WTC11 (cell line): ENCODE measurements at regions not wholly inside any gene's neighbourhood (a gene's known extent, or its start where the extent isn't known, plus 50 kb on each side); places are given as distances from the start of the nearest gene placed in this dataset.

Experiments used
- ATAC-seq: fragments of 200-7000 bp; cut with Tn5 transposase; 2 replicates; pipeline ENCODE4 v1.10.0; 2021; ENCODE audit warnings: mild to moderate bottlenecking, moderate library complexity
- CTCF ChIA-PET: fragments of 300-600 bp; sonication (Branson Sonifier 250); formaldehyde crosslinking; loops from one replicate; lab custom pipeline; 2021; ENCODE audit warnings: antibody characterized with exemption; lab: Charles Lee
- POLR2A ChIA-PET: fragments of 350-600 bp; sonication (Branson Sonifier 250); formaldehyde crosslinking; loops from one replicate; lab custom pipeline; 2021; ENCODE audit warnings: antibody characterized with exemption; lab: Charles Lee
- DNase-seq: peaks from one replicate; pipeline ENCODE4 v3.0.0; 2021; ENCODE audit warnings: low spot score
- H3K27ac Mint-ChIP-seq: 2 replicates; pipeline ENCODE4 v1.8.0; 2021; ENCODE audit warnings: mixed read lengths
- H3K27me3 Mint-ChIP-seq: 2 replicates; pipeline ENCODE4 v1.8.0; 2021; ENCODE audit warnings: low read depth, mild to moderate bottlenecking, moderate library complexity, mixed read lengths
- H3K36me3 Mint-ChIP-seq: 2 replicates; pipeline ENCODE4 v1.8.0; 2021; ENCODE audit warnings: mixed read lengths
- H3K4me1 Mint-ChIP-seq: 2 replicates; pipeline ENCODE4 v1.8.0; 2022; ENCODE audit warnings: mixed read lengths
- H3K4me3 Mint-ChIP-seq: 2 replicates; pipeline ENCODE4 v1.8.0; 2021; ENCODE audit warnings: mild to moderate bottlenecking, moderate library complexity, mixed read lengths
- H3K9me3 Mint-ChIP-seq: 2 replicates; pipeline ENCODE4 v1.8.0; 2021; ENCODE audit warnings: mixed read lengths
- ATF1 ChIP-seq: sonication (generic); formaldehyde crosslinking; IDR thresholded peaks from 2 replicates; pipeline ENCODE4 v1.8.1; 2023; ENCODE audit warnings: mild to moderate bottlenecking, moderate library complexity, missing genetic modification reagents
- CDX4 ChIP-seq: fragments of 250-450 bp; sonication (Bioruptor Pico); IDR thresholded peaks from 2 replicates; pipeline ENCODE4 v1.9.0; 2021; ENCODE audit warnings: moderate library complexity, mild to moderate bottlenecking, inconsistent platforms, borderline replicate concordance
- E2F5 ChIP-seq: sonication (generic); formaldehyde crosslinking; IDR thresholded peaks from 2 replicates; pipeline ENCODE4 v1.8.1; 2022; ENCODE audit warnings: mild to moderate bottlenecking, moderate library complexity, missing genetic modification reagents
- FOXP1 ChIP-seq: sonication (generic); formaldehyde crosslinking; IDR thresholded peaks from 2 replicates; pipeline ENCODE4 v1.8.0; 2022; ENCODE audit warnings: missing genetic modification reagents, mild to moderate bottlenecking, moderate library complexity, borderline replicate concordance
- JUN ChIP-seq: sonication (generic); formaldehyde crosslinking; IDR thresholded peaks from 2 replicates; pipeline ENCODE4 v1.8.0; 2023; ENCODE audit warnings: mild to moderate bottlenecking, missing genetic modification reagents
- MAX ChIP-seq: sonication (generic); formaldehyde crosslinking; IDR thresholded peaks from 2 replicates; pipeline ENCODE4 v1.8.0; 2022; ENCODE audit warnings: mild to moderate bottlenecking, missing genetic modification reagents
- MXD4 ChIP-seq: fragments of 250-450 bp; sonication (Bioruptor Pico); IDR thresholded peaks from 2 replicates; pipeline ENCODE4 v1.8.0; 2021; ENCODE audit warnings: mild to moderate bottlenecking, moderate library complexity, borderline replicate concordance
- NFATC4 ChIP-seq: fragments of 250-450 bp; sonication (Bioruptor Pico); IDR thresholded peaks from 2 replicates; pipeline ENCODE4 v1.9.0; 2021; ENCODE audit warnings: mild to moderate bottlenecking
- NFE2L1 ChIP-seq: sonication (generic); formaldehyde crosslinking; IDR thresholded peaks from 2 replicates; pipeline ENCODE4 v1.8.1; 2023; ENCODE audit warnings: missing genetic modification reagents
- NR1H2 ChIP-seq: sonication (generic); formaldehyde crosslinking; IDR thresholded peaks from 2 replicates; pipeline ENCODE4 v1.9.0; 2021; ENCODE audit warnings: mild to moderate bottlenecking, moderate library complexity, missing genetic modification reagents
- NR3C1 ChIP-seq: sonication (generic); formaldehyde crosslinking; conservative IDR thresholded peaks from 2 replicates; pipeline ENCODE4 v1.8.1; 2023; ENCODE audit warnings: low read depth, mild to moderate bottlenecking, missing genetic modification reagents
- RORB ChIP-seq: fragments of 250-450 bp; sonication (Bioruptor Pico); IDR thresholded peaks from 2 replicates; pipeline ENCODE4 v1.9.0; 2021; ENCODE audit warnings: mild to moderate bottlenecking
- SMAD3 ChIP-seq: sonication (generic); formaldehyde crosslinking; IDR thresholded peaks from 2 replicates; pipeline ENCODE4 v1.8.0; 2022; ENCODE audit warnings: missing genetic modification reagents, mild to moderate bottlenecking, borderline replicate concordance
- USF1 ChIP-seq: sonication (generic); formaldehyde crosslinking; IDR thresholded peaks from 2 replicates; pipeline ENCODE4 v1.8.0; 2022; ENCODE audit warnings: mild to moderate bottlenecking, missing genetic modification reagents
- ZBTB43 ChIP-seq: sonication (generic); formaldehyde crosslinking; IDR thresholded peaks from 2 replicates; pipeline ENCODE4 v1.8.1; 2023; ENCODE audit warnings: mild to moderate bottlenecking, missing genetic modification reagents
- ZMAT4 ChIP-seq: fragments of 250-450 bp; sonication (Bioruptor Pico); IDR thresholded peaks from 2 replicates; pipeline ENCODE4 v1.9.0; 2021; ENCODE audit warnings: mild to moderate bottlenecking
- ZNF512 ChIP-seq: sonication (generic); formaldehyde crosslinking; IDR thresholded peaks from 2 replicates; pipeline ENCODE4 v1.8.1; 2022; ENCODE audit warnings: missing genetic modification reagents, borderline replicate concordance

- ATAC-seq, result no peak
- DNase-seq, result no peak
- Mint-ChIP-seq H3K9me3 (no peaks in the 10 kb centered on the region; the same call in 1 of the 2 replicates), H3K27ac (no peak overlapping the region), H3K36me3 (no peaks in the 10 kb centered on the region), H3K4me3 (no peak overlapping the region), H3K27me3 (peaks cover 19% of the 10 kb centered on the region), H3K4me1 (peaks cover 5% of the 10 kb centered on the region)
- no peak for TF ChIP-seq NR1H2 (CRISPR knock-in tag)
- CTCF ChIA-PET, result no interaction called here
- POLR2A ChIA-PET, result no interaction called here
These were observed 354.3 kb upstream of the GATB start for GRCh38 chr4:152115118-152115517.

GRCh38 chr4:152114562-152114961 is 353.8 kb upstream of the GATB start:
- Mint-ChIP-seq H3K27me3 (peaks cover 17% of the 10 kb centered on the region), H3K4me1 (peaks cover 6% of the 10 kb centered on the region), H3K4me3 (no peak overlapping the region), H3K36me3 (no peaks in the 10 kb centered on the region), H3K27ac (no peak overlapping the region), H3K9me3 (no peaks in the 10 kb centered on the region; the same call in 1 of the 2 replicates)
- POLR2A ChIA-PET, result no interaction called here
- TF ChIP-seq SMAD3 (CRISPR knock-in tag) (no peak), MAX (no peak), USF1 (CRISPR knock-in tag) (no peak), ZBTB43 (CRISPR knock-in tag) (no peak), ZMAT4 (CRISPR knock-in tag) (no peak), ATF1 (CRISPR knock-in tag) (no peak), NR3C1 (CRISPR knock-in tag) (no peak), NFE2L1 (CRISPR knock-in tag) (no peak), E2F5 (CRISPR knock-in tag) (no peak), RORB (no peak)
- ATAC-seq (no peak), DNase-seq (no peak)
- CTCF ChIA-PET, result no interaction called here

GRCh38 chr4:152112887-152113286 is 352.1 kb upstream of the GATB start:
- Mint-ChIP-seq H3K27me3 (peaks cover 13% of the 10 kb centered on the region), H3K4me3 (no peak overlapping the region), H3K9me3 (no peaks in the 10 kb centered on the region; the same call in 1 of the 2 replicates), H3K27ac (no peak overlapping the region), H3K36me3 (no peaks in the 10 kb centered on the region), H3K4me1 (peaks cover 14% of the 10 kb centered on the region)
- DNase-seq (no peak), ATAC-seq (no peak)
- TF ChIP-seq ZNF512, result no peak
- no peak for TF ChIP-seq NFATC4 (CRISPR knock-in tag)
- TF ChIP-seq USF1 (CRISPR knock-in tag), result no peak
- no peak for TF ChIP-seq JUN
- no peak for TF ChIP-seq MXD4 (CRISPR knock-in tag)
- no peak for TF ChIP-seq CDX4 (CRISPR knock-in tag)
- TF ChIP-seq FOXP1 (CRISPR knock-in tag), result no peak
- ChIA-PET POLR2A (interaction anchor here (0.6 kb wide), 1 partner anchor 23 kb away, joined by 3 read pairs; no protein-coding TSS in a partner anchor), CTCF (no interaction called here)
